Neural progenitor cell (in vitro differentiated cells): ENCODE measurements at regions not wholly inside any gene's neighbourhood (a gene's known extent, or its start where the extent isn't known, plus 50 kb on each side); places are given as distances from the start of the nearest gene placed in this dataset.

ENCODE experiments used
- EZH2 ChIP-seq: fragments of 200-600 bp; sonication (generic); IDR thresholded peaks from 2 replicates; pipeline ENCODE4 v1.6.1; 2017; ENCODE audit warnings: antibody characterized with exemption, mild to moderate bottlenecking, moderate library complexity
- TF ChIP-seq, protein P1 (sequence below): fragments of 200-600 bp; sonication (generic); IDR thresholded peaks from 2 replicates; pipeline ENCODE4 v1.5.1; 2017; ENCODE audit warnings: antibody characterized with exemption, mild to moderate bottlenecking

- TF ChIP-seq, protein P1, sequence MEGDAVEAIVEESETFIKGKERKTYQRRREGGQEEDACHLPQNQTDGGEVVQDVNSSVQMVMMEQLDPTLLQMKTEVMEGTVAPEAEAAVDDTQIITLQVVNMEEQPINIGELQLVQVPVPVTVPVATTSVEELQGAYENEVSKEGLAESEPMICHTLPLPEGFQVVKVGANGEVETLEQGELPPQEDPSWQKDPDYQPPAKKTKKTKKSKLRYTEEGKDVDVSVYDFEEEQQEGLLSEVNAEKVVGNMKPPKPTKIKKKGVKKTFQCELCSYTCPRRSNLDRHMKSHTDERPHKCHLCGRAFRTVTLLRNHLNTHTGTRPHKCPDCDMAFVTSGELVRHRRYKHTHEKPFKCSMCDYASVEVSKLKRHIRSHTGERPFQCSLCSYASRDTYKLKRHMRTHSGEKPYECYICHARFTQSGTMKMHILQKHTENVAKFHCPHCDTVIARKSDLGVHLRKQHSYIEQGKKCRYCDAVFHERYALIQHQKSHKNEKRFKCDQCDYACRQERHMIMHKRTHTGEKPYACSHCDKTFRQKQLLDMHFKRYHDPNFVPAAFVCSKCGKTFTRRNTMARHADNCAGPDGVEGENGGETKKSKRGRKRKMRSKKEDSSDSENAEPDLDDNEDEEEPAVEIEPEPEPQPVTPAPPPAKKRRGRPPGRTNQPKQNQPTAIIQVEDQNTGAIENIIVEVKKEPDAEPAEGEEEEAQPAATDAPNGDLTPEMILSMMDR: no peak
- TF ChIP-seq EZH2: no peak
These were observed 215.1 kb downstream of the STK31 start for GRCh38 chr7:23925088-23925487.
